KOPT-K1 (cell line): ENCODE measurements at regions not wholly inside any gene's neighbourhood (a gene's known extent, or its start where the extent isn't known, plus 50 kb on each side); places are given as distances from the start of the nearest gene placed in this dataset.
"Not testable (repeated sequence)": the region's sequence is repeated elsewhere in the genome, so short reads cannot be mapped to it uniquely, and the experiment has no call there.

Source experiments
- H3K27ac ChIP-seq: fragments of 200-600 bp; sonication (generic); 2 replicates; pipeline ENCODE4 v1.5.1; 2016; ENCODE audit warnings: antibody characterized with exemption, mild to moderate bottlenecking, low read depth, low read length; ENCODE audit not compliant: poor library complexity, severe bottlenecking
- H3K36me3 ChIP-seq: fragments of 200-600 bp; sonication (generic); 2 replicates; pipeline ENCODE4 v1.5.1; 2017; ENCODE audit warnings: antibody characterized with exemption, mild to moderate bottlenecking, low read length, moderate library complexity; ENCODE audit not compliant: insufficient read depth
- H3K9me3 ChIP-seq: fragments of 200-600 bp; sonication (generic); 2 replicates; pipeline ENCODE4 v1.5.1; 2017; ENCODE audit warnings: antibody characterized with exemption, low read length, mild to moderate bottlenecking; ENCODE audit not compliant: insufficient read depth, poor library complexity, severe bottlenecking

- Histone ChIP-seq H3K27ac (no peak overlapping the region), H3K36me3 (no peaks in the 10 kb centered on the region), H3K9me3 (no peaks in the 10 kb centered on the region)
These were observed 343.4 kb downstream of the GPD2 start for GRCh38 chr2:156779416-156780120.

- not testable (repeated sequence) for H3K27ac ChIP-seq, H3K9me3 ChIP-seq
These were observed 345.5 kb downstream of the GPD2 start for GRCh38 chr2:156781677-156782076.

GRCh38 chr2:156784020-156784701 lies 348.0 kb downstream of the GPD2 start:
- no peaks in the 10 kb centered on the region for H3K9me3 ChIP-seq
- no peaks in the 10 kb centered on the region for H3K36me3 ChIP-seq
- no peak overlapping the region for H3K27ac ChIP-seq

More at GRCh38 chr2:156781677-156782076, 345.5 kb downstream of the GPD2 start:
- not testable (repeated sequence) for H3K36me3 ChIP-seq

GRCh38 chr2:156787517-156787916 lies 351.3 kb downstream of the GPD2 start:
- Histone ChIP-seq H3K36me3 (no peaks in the 10 kb centered on the region), H3K27ac (no peak overlapping the region), H3K9me3 (no peaks in the 10 kb centered on the region)

- Histone ChIP-seq H3K27ac (no peak overlapping the region), H3K36me3 (no peaks in the 10 kb centered on the region), H3K9me3 (no peaks in the 10 kb centered on the region)
These were observed 354.3 kb downstream of the GPD2 start for GRCh38 chr2:156790343-156791037.

GRCh38 chr2:156792242-156792840 lies 356.2 kb downstream of the GPD2 start:
- Histone ChIP-seq H3K27ac (no peak overlapping the region), H3K36me3 (no peaks in the 10 kb centered on the region), H3K9me3 (no peaks in the 10 kb centered on the region)

- Histone ChIP-seq H3K9me3 (no peaks in the 10 kb centered on the region), H3K36me3 (no peaks in the 10 kb centered on the region), H3K27ac (no peak overlapping the region)
These were observed 361.7 kb downstream of the GPD2 start for GRCh38 chr2:156797832-156798231.

- Histone ChIP-seq H3K36me3 (no peaks in the 10 kb centered on the region), H3K9me3 (no peaks in the 10 kb centered on the region), H3K27ac (no peak overlapping the region)
These were observed 364.0 kb downstream of the GPD2 start for GRCh38 chr2:156800065-156800653.

GRCh38 chr2:156800781-156801361 lies 364.7 kb downstream of the GPD2 start:
- Histone ChIP-seq H3K27ac (no peak overlapping the region), H3K9me3 (no peaks in the 10 kb centered on the region), H3K36me3 (no peaks in the 10 kb centered on the region)

- H3K9me3 ChIP-seq: no peaks in the 10 kb centered on the region
- no peak overlapping the region for H3K27ac ChIP-seq
- no peaks in the 10 kb centered on the region for H3K36me3 ChIP-seq
These were observed 367.1 kb downstream of the GPD2 start for GRCh38 chr2:156803243-156803642.

- Histone ChIP-seq H3K9me3 (no peaks in the 10 kb centered on the region), H3K27ac (no peak overlapping the region), H3K36me3 (no peaks in the 10 kb centered on the region)
These were observed 367.8 kb downstream of the GPD2 start for GRCh38 chr2:156803967-156804366.

GRCh38 chr2:156810094-156810493 lies 373.9 kb downstream of the GPD2 start:
- H3K36me3 ChIP-seq: no peaks in the 10 kb centered on the region
- no peak overlapping the region for H3K27ac ChIP-seq
- no peaks in the 10 kb centered on the region for H3K9me3 ChIP-seq

GRCh38 chr2:156812496-156812895 lies 376.3 kb downstream of the GPD2 start:
- no peaks in the 10 kb centered on the region for H3K9me3 ChIP-seq
- no peaks in the 10 kb centered on the region for H3K36me3 ChIP-seq
- H3K27ac ChIP-seq: no peak overlapping the region

GRCh38 chr2:156817430-156817829 lies 381.3 kb downstream of the GPD2 start:
- Histone ChIP-seq H3K9me3 (no peaks in the 10 kb centered on the region), H3K27ac (no peak overlapping the region), H3K36me3 (no peaks in the 10 kb centered on the region)
